NCI-H446 treated with DMSO at 0.1 percent for 48 hours (cell line): ENCODE measurements at regions not wholly inside any gene's neighbourhood (a gene's known extent, or its start where the extent isn't known, plus 50 kb on each side); places are given as distances from the start of the nearest gene placed in this dataset.
"Not testable (repeated sequence)": the region's sequence is repeated elsewhere in the genome, so short reads cannot be mapped to it uniquely, and the experiment has no call there.

Source experiments
- DNase-seq: peaks from one replicate; lab custom pipeline; 2025; lab: John Stamatoyannopoulos, UW

GRCh38 chr21:38039841-38040240, 123.6 kb upstream of the KCNJ6 start:
- DNase-seq = no peak

GRCh38 chr21:38041493-38041892, 125.2 kb upstream of the KCNJ6 start:
- DNase-seq = no peak

GRCh38 chr21:38042246-38042645, 126.0 kb upstream of the KCNJ6 start:
- DNase-seq = no peak

GRCh38 chr21:38048167-38048566, 131.9 kb upstream of the KCNJ6 start:
- peak; percentile 81 for DNase-seq

GRCh38 chr21:38054334-38054733, 138.1 kb upstream of the KCNJ6 start:
- DNase-seq = no peak

GRCh38 chr21:38056481-38056880, 140.2 kb upstream of the KCNJ6 start:
- DNase-seq = no peak

GRCh38 chr21:38057626-38058025, 141.4 kb upstream of the KCNJ6 start:
- no peak for DNase-seq

GRCh38 chr21:38060533-38060932, 144.3 kb upstream of the KCNJ6 start:
- DNase-seq = no peak

- no peak for DNase-seq
Measured at GRCh38 chr21:38067086-38067739, 151.0 kb upstream of the KCNJ6 start.

- DNase-seq = no peak
Measured at GRCh38 chr21:38072489-38072888, 156.2 kb upstream of the KCNJ6 start.

- no peak for DNase-seq
Measured at GRCh38 chr21:38075833-38076587, 159.8 kb upstream of the KCNJ6 start.

GRCh38 chr21:38077569-38077968, 161.3 kb upstream of the KCNJ6 start:
- no peak for DNase-seq

GRCh38 chr21:38080888-38081287, 164.6 kb upstream of the KCNJ6 start:
- DNase-seq = no peak

GRCh38 chr21:38081708-38082107, 165.5 kb upstream of the KCNJ6 start:
- DNase-seq = no peak

GRCh38 chr21:38082936-38083485, 166.8 kb upstream of the KCNJ6 start:
- no peak for DNase-seq

- no peak for DNase-seq
Measured at GRCh38 chr21:38083535-38083934, 167.3 kb upstream of the KCNJ6 start.

GRCh38 chr21:38086580-38086979, 170.2 kb upstream of the KCNJ15 start:
- DNase-seq = no peak

- DNase-seq = no peak
Measured at GRCh38 chr21:38088916-38089762, 167.7 kb upstream of the KCNJ15 start.

- DNase-seq = no peak
Measured at GRCh38 chr21:38089763-38090046, 167.1 kb upstream of the KCNJ15 start.

GRCh38 chr21:38091061-38091460, 165.7 kb upstream of the KCNJ15 start:
- not testable (repeated sequence) for DNase-seq

- DNase-seq = no peak
Measured at GRCh38 chr21:38092051-38092450, 164.7 kb upstream of the KCNJ15 start.

GRCh38 chr21:38095220-38095619, 161.6 kb upstream of the KCNJ15 start:
- DNase-seq = no peak

GRCh38 chr21:38097789-38098188, 159.0 kb upstream of the KCNJ15 start:
- DNase-seq = no peak
